NCI-H1105 treated with DMSO at 0.1 percent for 48 hours (cell line): ENCODE measurements at regions not wholly inside any gene's neighbourhood (a gene's known extent, or its start where the extent isn't known, plus 50 kb on each side); places are given as distances from the start of the nearest gene placed in this dataset.
"Not testable (repeated sequence)": the region's sequence is repeated elsewhere in the genome, so short reads cannot be mapped to it uniquely, and the experiment has no call there.

Experiments used
- DNase-seq: peaks from one replicate; lab custom pipeline; 2025; lab: John Stamatoyannopoulos, UW

GRCh38 chr3:153552887-153553604 is 391.0 kb downstream of the RAP2B start:
- DNase-seq = no peak

GRCh38 chr3:153553605-153553945 is 391.5 kb downstream of the RAP2B start:
- no peak for DNase-seq

- no peak for DNase-seq
Measured at GRCh38 chr3:153555919-153556318, 393.9 kb downstream of the RAP2B start.

- DNase-seq = not testable (repeated sequence)
Measured at GRCh38 chr3:153559366-153559765, 397.3 kb downstream of the RAP2B start.

- DNase-seq = no peak
Measured at GRCh38 chr3:153567011-153567410, 405.0 kb downstream of the RAP2B start.

- DNase-seq = no peak
Measured at GRCh38 chr3:153567556-153567955, 405.5 kb downstream of the RAP2B start.

- not testable (repeated sequence) for DNase-seq
Measured at GRCh38 chr3:153570481-153570880, 408.5 kb downstream of the RAP2B start.

- DNase-seq = no peak
Measured at GRCh38 chr3:153572165-153572564, 410.1 kb downstream of the RAP2B start.

GRCh38 chr3:153572654-153573053 is 410.6 kb downstream of the RAP2B start:
- no peak for DNase-seq

- no peak for DNase-seq
Measured at GRCh38 chr3:153573481-153573880, 411.5 kb downstream of the RAP2B start.

- no peak for DNase-seq
Measured at GRCh38 chr3:153574445-153574844, 412.4 kb downstream of the RAP2B start.

- no peak for DNase-seq
Measured at GRCh38 chr3:153577059-153577736, 415.2 kb downstream of the RAP2B start.

- no peak for DNase-seq
Measured at GRCh38 chr3:153578046-153578445, 416.0 kb downstream of the RAP2B start.

GRCh38 chr3:153590051-153590450 is 428.0 kb downstream of the RAP2B start:
- no peak for DNase-seq

GRCh38 chr3:153591561-153592245 is 429.7 kb downstream of the RAP2B start:
- DNase-seq = no peak

GRCh38 chr3:153595186-153595815 is 433.3 kb downstream of the RAP2B start:
- peak; percentile 52 for DNase-seq

GRCh38 chr3:153596401-153596800 is 434.4 kb downstream of the RAP2B start:
- no peak for DNase-seq

- DNase-seq = no peak
Measured at GRCh38 chr3:153599685-153600084, 437.7 kb downstream of the RAP2B start.

- no peak for DNase-seq
Measured at GRCh38 chr3:153600896-153601295, 438.9 kb downstream of the RAP2B start.

GRCh38 chr3:153601374-153601853 is 439.4 kb downstream of the RAP2B start:
- no peak for DNase-seq

- no peak for DNase-seq
Measured at GRCh38 chr3:153602801-153603200, 440.8 kb downstream of the RAP2B start.

GRCh38 chr3:153614140-153614539 is 452.1 kb downstream of the RAP2B start:
- DNase-seq = no peak

- DNase-seq = no peak
Measured at GRCh38 chr3:153614563-153614962, 452.5 kb downstream of the RAP2B start.
